HG03432 (cell line): ENCODE measurements at regions not wholly inside any gene's neighbourhood (a gene's known extent, or its start where the extent isn't known, plus 50 kb on each side); places are given as distances from the start of the nearest gene placed in this dataset.
A peak's percentile ranks its signal among the peaks of the same experiment; 100 is the strongest.
"Not testable (repeated sequence)": the region's sequence is repeated elsewhere in the genome, so short reads cannot be mapped to it uniquely, and the experiment has no call there.

ENCODE experiments used
- ATAC-seq: cut with Tn5 transposase; IDR thresholded peaks from one replicate; pipeline ENCODE4 v1.9.1; 2021; ENCODE audit warnings: mild to moderate bottlenecking, moderate library complexity; ENCODE audit not compliant: unreplicated experiment

DNA sequence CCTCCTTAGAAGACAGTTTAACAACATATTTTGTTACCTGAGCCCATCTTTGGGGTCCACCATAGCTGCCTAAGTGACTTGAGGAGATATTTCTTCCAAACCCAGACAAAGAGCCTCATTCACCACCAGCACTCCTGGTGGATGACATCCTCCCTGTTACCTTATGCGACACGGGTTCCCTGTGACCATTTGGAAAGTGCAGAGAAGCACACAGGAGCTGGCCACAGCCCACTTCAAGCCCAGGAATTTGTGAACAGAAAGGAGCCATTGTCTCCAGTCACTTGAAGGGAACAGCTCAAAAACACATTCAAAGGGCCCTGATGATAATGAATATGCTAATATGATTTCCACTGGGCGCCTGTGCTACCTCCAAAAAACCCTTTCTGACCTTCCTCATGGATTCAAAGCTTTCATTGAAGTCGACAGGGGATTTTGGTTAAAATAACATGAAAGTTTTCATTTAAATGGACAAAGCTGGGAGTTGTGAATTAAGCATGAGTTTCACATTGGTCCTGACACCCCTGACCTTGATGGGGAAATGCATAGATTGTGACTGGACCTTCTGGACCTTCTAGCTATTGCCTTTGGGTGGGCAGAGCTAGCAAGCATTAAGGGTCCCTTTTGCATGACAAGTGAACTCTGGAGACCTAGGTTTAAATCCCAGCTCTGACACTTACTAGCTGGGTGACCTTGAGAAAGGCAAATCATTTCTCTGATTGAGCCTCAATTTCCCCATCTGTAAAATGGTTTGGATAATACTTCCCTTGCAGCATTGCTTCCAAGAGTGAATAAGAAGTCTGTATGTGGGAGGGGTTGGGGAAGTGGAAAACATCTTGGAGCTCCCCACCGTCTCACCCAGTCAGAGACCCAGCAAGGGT, 83.3 kb upstream of the SIRPA start:
- no peak for ATAC-seq

DNA sequence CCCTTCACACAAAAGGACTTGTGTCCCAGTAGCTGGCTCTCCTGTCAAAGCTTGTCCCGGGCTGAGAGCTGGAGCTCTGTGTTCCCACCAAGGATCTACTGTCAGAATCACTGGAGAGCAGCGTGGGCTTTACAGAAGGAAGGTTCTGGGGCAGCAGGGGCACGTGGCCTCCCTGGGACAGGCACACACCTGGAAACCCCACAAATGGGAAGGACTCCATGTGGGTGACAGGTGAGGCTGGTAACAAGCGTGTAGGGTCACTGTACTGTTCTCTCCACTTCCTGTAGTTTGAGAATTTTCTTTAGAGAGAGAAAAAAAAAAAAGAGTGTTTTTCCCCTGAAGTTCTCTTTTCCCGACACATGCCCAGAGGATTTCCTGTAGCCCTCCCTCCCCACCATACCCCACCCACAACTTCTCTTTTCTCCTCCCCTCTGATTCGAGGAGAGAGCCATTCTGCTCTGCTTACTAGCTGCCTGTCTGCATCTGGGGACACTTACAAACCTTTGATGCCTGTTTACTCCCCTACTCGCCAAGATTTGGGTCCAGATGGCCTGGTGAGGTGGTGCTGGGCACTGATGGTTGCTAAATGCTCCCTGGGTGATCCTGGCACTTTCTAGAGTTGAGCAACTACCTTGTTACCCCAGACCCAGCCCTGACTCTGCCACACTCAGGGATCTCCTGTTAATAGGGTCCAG, 84.1 kb upstream of the SIRPA start:
- no peak for ATAC-seq

DNA sequence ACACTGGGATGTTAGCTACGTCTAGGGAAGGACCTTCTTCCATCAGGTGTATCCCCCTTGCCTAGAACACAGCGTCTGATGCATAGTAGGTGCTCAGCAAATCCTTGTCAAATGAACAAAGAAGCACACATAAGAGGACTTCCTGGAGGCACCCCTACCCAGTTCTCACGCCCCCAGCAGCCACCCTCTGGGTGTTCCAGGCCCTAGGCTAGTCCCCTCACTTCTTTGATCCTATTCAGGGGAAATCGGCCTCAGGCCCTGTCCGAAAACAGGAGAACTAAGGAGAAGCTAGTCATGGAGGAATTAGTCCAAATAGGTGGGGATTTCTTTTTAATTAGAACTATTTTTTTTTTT, 84.7 kb upstream of the SIRPA start:
- ATAC-seq, result no peak

DNA sequence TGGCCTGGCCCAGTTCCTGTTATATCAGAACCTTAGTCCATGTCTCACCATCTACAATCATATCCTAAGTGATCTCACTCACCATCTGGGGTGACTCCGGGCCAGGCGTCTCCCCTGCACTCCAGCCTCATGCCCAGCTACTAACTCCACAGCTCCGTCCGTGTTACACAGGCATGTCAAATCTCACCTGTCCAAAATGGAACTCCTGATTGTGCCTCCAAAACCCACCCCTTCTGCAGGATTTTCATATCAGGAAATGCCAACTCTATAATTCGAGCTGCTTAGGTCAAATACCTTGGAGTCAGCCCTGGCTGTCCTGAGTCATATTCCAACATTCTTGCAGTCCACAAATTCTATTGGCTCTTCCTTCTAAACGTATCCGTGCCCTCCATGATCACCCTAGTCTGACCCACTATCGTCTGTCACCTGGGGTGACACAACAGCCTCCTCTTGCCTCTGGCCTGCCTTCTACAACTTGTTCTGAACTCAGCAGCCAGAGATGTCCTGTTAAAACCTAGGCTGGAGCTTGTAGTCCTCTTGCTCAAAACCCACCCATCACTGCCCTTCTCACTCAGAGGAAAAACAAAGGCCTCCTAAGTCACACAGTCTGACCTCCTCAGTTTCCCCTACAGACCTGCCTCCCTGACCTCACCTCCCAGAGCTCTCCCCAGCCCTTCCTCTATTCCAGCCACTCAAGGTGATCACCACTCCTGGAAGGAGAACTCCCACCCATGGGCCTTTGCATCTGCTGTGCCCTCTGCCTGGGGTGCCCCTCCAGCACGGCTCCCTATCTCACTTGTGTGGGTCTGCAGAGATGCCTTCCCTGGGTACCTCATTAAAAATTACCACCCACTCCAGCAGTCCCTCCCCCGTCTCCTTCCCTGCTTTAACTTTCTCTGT, 85.3 kb upstream of the SIRPA start:
- ATAC-seq, result no peak

- no peak for ATAC-seq
These were observed 86.1 kb upstream of the SIRPA start for GRCh38 chr20:1809131-1809572.

GRCh38 chr20:1808101-1808500, 87.1 kb upstream of the SIRPA start:
- no peak for ATAC-seq

GRCh38 chr20:1807394-1807793, 87.8 kb upstream of the SIRPA start:
- no peak for ATAC-seq

DNA sequence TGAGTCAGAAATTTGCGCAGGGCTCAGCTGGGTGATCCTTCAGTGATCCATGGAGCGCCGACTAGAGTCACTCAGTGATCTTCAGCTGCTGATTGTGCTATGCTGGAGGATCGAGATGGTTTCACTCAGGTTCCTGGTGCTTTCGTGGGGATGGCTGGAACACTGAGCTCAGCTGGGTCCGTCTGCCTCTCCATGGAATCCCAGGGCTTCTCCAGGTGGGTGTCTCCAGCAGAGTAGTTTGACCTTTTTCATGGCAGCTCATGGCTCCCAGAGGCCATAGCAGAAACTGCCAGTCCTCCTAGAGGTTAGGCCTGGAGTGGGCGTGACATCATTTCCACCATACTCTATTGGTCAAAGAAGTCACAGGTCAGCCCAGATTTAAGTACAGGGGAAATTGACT, 88.8 kb upstream of the SIRPA start:
- ATAC-seq, result no peak

DNA sequence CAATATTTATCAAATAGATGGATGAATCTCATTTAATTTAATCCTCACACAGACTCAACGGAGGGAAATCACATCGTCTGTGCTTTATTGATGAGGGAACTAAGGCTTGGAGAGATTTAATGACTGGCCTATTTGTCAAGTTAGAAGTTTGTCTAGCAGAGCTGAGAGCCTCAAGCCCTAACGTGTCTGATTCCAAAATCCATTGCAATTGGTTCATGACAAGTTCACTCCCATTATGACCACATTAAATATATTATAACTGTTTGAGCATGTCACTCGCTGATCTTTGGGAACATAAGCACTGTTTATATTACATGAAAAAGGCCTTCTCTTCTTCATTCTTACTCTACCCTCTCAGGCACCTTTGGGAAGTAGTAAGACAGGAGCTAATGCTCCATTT, 89.4 kb upstream of the SIRPA start:
- no peak for ATAC-seq

GRCh38 chr20:1805161-1805581, 90.0 kb upstream of the SIRPA start:
- no peak for ATAC-seq

DNA sequence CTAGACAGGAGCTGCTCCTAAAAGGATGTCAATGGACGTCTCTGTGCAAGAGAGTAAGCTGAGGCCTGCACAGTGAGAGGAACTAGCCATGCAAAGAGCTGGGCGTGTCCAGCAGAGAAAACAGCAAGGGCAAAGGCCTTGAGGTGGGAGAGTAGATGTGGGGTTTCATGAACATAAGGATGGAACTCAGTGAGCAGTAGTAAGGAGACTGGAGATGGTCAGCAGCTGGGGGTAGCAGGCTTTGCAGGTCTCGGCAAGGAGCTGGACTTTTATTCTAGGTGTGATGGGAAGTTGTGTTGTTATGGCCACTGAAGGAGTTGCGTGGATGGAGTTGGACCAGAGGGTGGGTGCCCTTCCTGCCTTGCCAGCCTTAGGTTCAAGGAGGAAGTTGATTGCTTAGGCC, 90.7 kb upstream of the SIRPA start:
- no peak for ATAC-seq

DNA sequence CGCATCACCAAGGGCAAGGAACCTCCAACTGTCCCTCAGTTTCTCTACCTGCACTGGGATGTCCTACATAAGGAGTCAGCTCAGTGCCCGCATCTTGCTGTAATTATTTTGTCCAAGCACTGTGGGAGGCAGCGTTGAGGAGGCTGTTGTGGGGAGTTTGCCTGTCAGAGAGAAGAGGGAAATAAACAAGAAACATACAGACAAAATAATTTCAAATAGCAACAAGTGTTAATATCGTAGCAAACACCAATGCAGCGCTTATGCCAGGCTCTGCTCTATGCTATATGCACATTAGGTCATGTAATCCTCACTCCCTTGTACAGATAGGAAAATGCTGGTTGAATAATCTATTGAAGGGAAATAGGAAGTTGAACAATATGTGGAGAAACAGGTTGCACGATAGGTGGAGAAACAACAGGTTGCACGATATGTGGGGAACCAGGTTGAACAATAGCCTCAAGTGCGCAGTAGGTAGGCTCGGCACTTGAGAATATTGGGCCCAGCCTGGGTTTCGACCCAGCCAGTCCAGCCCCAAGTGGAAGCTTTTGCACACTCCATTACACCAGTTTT, 91.2 kb upstream of the SIRPA start:
- no peak for ATAC-seq

DNA sequence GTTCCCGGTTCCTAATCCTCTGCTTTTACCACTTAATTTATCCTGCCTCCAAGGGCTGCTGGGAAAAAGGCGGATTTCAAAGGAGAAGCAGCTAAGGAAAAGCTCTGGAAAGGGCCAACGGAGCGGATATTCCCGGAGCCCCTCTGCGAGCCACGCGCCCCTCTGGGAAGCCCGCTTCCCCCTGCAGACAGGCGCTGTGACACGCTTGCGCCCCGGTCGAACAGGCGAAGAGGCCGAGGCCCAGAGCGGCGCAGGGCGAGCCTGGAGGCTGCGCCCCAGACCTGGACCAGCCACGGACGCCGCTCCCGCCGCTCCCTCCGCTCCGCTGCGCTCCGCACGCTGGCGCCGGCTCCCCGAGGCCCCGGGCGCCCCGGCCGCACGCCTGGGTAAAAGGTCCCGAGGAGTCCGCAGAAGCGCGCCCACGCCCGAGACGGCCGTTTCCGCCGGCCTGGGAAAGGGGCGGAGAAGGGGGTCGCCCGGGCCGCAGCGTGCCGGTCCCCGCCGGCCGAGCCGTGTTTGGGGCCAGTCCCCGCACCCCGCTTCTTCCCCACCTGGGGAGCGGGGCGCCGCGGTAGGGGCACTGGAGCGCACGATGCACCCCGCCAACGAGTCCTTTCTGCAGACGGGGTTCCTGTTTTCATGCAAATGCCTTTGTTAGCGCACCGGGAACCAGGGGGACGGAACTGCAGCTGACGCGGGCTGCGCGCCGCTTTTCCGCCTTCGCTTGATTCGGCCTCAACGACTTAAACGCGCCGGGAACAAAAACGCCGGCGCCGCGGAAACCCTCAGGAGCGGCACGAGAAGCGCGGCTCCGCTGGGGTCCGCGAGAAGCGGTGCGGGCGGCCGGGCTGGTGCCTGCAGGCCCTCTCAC, 91.9 kb upstream of the SIRPA start:
- peak; percentile 54 for ATAC-seq

DNA sequence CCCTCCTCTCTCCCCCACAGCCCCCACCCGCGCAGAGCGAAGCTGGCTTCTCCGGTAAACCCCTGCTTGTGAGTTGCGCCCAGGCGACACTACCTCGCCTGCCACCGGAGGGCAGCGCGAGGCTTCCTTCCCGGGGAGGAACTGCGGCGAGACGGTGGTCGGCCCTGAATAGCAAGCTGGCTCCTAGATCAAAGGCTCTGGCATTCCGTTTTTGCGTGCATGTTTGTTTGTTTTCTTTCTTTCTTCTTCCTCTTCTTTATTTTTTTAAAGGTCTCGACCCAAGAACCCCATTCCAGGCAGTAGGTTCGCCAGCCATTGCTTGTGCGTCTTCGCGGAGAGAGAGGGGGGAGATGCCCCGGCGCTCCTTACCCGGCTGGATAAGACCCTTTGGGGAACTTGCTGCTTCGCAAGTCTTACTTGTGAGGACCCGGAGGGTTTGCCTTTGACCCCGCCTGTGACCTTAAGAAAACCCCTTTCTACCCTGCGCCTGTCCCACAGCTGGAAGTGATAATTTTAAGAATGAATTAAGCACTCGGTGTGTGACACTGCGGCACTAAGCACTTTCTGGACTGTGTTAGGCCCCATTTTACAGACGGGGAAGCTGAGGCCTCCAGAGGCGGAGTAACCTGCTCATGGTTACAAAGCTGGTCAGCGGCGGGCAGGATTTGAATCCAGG, 92.7 kb upstream of the SIRPA start:
- peak; percentile 57 for ATAC-seq

DNA sequence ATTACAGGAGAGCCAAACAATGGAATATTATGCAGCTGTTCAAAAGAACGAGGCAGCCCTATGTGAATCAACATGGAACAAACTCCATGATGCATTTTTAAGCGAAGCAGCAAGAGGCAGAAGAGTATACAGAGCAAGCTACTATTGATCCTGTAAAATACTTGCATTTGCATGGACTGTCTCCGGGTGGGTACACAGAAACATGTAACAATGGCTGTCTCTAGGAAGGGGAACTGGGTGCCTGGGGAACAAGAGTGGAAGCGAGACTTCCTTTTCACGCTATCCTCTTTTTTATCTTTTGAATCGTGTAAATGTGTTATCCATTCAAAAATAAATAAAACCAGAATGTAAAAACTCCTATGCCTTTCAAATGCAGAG, 93.3 kb upstream of the SIRPA start:
- no peak for ATAC-seq

- ATAC-seq, result no peak
These were observed 93.8 kb upstream of the SIRPA start for GRCh38 chr20:1801225-1801928.

DNA sequence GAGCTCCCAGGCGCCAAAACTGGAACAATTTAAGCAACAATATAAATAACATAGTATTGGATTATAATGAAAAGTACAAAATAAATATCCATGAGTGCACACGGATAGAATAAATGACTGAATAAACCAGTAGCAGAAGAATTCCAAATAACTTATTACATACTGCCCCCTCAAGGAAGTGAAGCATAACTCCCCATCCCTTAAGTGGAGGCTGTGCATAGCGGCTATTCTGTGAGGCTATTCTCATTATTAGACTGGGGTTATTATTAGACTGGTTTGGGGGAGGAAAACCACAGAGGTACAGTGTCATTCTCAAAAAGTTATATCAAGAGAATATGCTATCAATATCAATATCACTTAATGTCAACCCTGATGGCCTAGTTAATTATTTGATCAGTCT, 94.4 kb upstream of the SIRPA start:
- no peak for ATAC-seq

DNA sequence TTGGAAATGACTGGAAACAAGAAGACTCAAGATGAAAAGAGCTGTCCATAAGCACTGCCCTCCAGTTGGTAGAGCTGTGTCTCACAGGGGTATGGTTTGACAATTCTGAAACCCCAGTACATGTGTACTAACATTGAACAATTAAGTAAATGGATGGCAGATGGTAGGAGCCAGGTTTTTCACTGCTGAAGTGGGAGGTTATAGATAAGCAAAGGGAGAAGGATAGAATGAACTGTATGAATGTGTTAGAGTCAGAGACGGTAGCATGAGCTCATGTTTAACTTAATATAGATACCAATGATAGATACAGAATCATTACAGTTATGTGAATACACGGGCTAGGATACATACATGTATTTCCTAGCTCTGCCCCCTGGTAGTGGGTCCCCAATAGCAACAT, 95.0 kb upstream of the SIRPA start:
- no peak for ATAC-seq

GRCh38 chr20:1799746-1800145, 95.5 kb upstream of the SIRPA start:
- ATAC-seq, result not testable (repeated sequence)
